CD4-positive, alpha-beta T cell treated with Interleukin-17A for 1 hour (primary cell): ENCODE measurements at regions not wholly inside any gene's neighbourhood (a gene's known extent, or its start where the extent isn't known, plus 50 kb on each side); places are given as distances from the start of the nearest gene placed in this dataset.
"Not testable (repeated sequence)": the region's sequence is repeated elsewhere in the genome, so short reads cannot be mapped to it uniquely, and the experiment has no call there.

Experiments
- DNase-seq: peaks from one replicate; pipeline ENCODE4 v3.0.0-alpha.2; 2020

GRCh38 chr6:71056656-71057055, 99.8 kb upstream of the B3GAT2 start:
- no peak for DNase-seq

GRCh38 chr6:71066153-71066552, 109.3 kb upstream of the B3GAT2 start:
- no peak for DNase-seq

GRCh38 chr6:71067816-71068215, 111.0 kb upstream of the B3GAT2 start:
- DNase-seq = no peak

- no peak for DNase-seq
Observed at GRCh38 chr6:71072508-71072907, 115.6 kb upstream of the B3GAT2 start.

GRCh38 chr6:71077655-71078054, 120.8 kb upstream of the B3GAT2 start:
- no peak for DNase-seq

- no peak for DNase-seq
Observed at GRCh38 chr6:71079677-71080076, 122.8 kb upstream of the B3GAT2 start.

- DNase-seq = no peak
Observed at GRCh38 chr6:71080133-71080532, 123.3 kb upstream of the B3GAT2 start.

GRCh38 chr6:71080826-71081225, 124.0 kb upstream of the B3GAT2 start:
- DNase-seq = no peak

GRCh38 chr6:71082033-71082650, 125.3 kb upstream of the B3GAT2 start:
- no peak for DNase-seq

- DNase-seq = no peak
Observed at GRCh38 chr6:71083308-71083820, 126.5 kb upstream of the B3GAT2 start.

GRCh38 chr6:71088166-71088565, 131.3 kb upstream of the B3GAT2 start:
- DNase-seq = no peak

GRCh38 chr6:71090217-71090616, 133.4 kb upstream of the B3GAT2 start:
- no peak for DNase-seq

GRCh38 chr6:71091167-71091566, 134.3 kb upstream of the B3GAT2 start:
- DNase-seq = no peak

- DNase-seq = no peak
Observed at GRCh38 chr6:71091956-71092355, 135.1 kb upstream of the B3GAT2 start.

GRCh38 chr6:71097264-71097663, 140.4 kb upstream of the B3GAT2 start:
- not testable (repeated sequence) for DNase-seq

GRCh38 chr6:71099649-71100048, 142.8 kb upstream of the B3GAT2 start:
- DNase-seq = no peak

- no peak for DNase-seq
Observed at GRCh38 chr6:71103130-71103529, 146.3 kb upstream of the B3GAT2 start.

- DNase-seq = no peak
Observed at GRCh38 chr6:71103641-71104040, 146.8 kb upstream of the B3GAT2 start.

GRCh38 chr6:71106276-71106675, 149.4 kb upstream of the B3GAT2 start:
- DNase-seq = no peak

GRCh38 chr6:71107911-71108420, 151.1 kb upstream of the B3GAT2 start:
- DNase-seq = no peak

- DNase-seq = no peak
Observed at GRCh38 chr6:71114544-71114943, 157.7 kb upstream of the B3GAT2 start.

GRCh38 chr6:71114986-71115385, 158.1 kb upstream of the B3GAT2 start:
- DNase-seq = no peak

GRCh38 chr6:71119560-71119959, 162.7 kb upstream of the B3GAT2 start:
- no peak for DNase-seq

- DNase-seq = no peak
Observed at GRCh38 chr6:71123051-71123450, 165.6 kb upstream of the OGFRL1 start.

GRCh38 chr6:71124340-71124739, 164.3 kb upstream of the OGFRL1 start:
- no peak for DNase-seq
